BJ (cell line): ENCODE measurements at regions not wholly inside any gene's neighbourhood (a gene's known extent, or its start where the extent isn't known, plus 50 kb on each side); places are given as distances from the start of the nearest gene placed in this dataset.

ENCODE experiments used
- CTCF ChIA-PET: fragments of 350-600 bp; formaldehyde crosslinking; extraction: SDS; loops from one replicate; lab custom pipeline; 2021; ENCODE audit warnings: antibody characterized with exemption, inconsistent platforms; lab: Yijun Ruan, JAX
- POLR2A ChIA-PET: fragments of 300-600 bp; sonication (Branson Sonifier 250); formaldehyde crosslinking; extraction: SDS; loops from one replicate; lab custom pipeline; 2021; ENCODE audit warnings: antibody characterized with exemption; lab: Charles Lee
- DNase-seq: peaks from one replicate; pipeline ENCODE4 v3.0.0-alpha.2; 2011; ENCODE audit warnings: low read depth
- H3K27me3 ChIP-seq: 2 replicates; pipeline ENCODE4 v1.6.0; 2011; ENCODE audit warnings: low read length; ENCODE audit not compliant: control insufficient read depth, insufficient read depth
- H3K36me3 ChIP-seq: 2 replicates; pipeline ENCODE4 v1.5.1; 2011; ENCODE audit warnings: low read length; ENCODE audit not compliant: control insufficient read depth, insufficient read depth
- H3K4me3 ChIP-seq: 2 replicates; pipeline ENCODE4 v1.5.1; 2011; ENCODE audit warnings: low read depth, mild to moderate bottlenecking, control low read depth, low read length
- CTCF ChIP-seq: IDR thresholded peaks from 2 replicates; pipeline ENCODE4 v1.5.1; 2011; ENCODE audit warnings: low read depth, mild to moderate bottlenecking, control low read depth, inconsistent platforms, low read length, moderate library complexity; ENCODE audit not compliant: insufficient read depth

DNA sequence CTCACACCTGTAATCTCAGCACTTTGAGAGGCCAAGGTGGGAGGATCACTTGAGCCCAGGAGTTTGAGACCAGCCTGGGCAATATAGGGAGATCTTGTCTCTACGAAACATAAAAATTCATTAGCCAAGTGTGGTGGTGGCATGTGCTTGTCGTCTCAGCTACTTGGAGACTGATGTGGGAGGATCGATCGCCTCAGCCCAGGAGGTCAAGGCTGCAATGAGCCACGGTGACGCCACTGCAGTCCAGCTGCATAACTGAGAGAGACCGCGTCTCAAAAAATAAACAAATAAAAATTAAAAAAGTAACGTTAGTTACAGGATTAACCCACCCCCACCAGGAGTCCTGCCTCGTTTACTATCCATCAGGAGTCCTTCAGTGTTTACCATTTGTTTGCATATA, 345.1 kb downstream of the BTBD3 start:
- POLR2A ChIA-PET, result no interaction called here
- CTCF ChIA-PET, result no interaction called here
- TF ChIP-seq CTCF, result no peak
- no peaks in the 10 kb centered on the region for H3K36me3 ChIP-seq
- no peak for DNase-seq
- H3K27me3 ChIP-seq, result no peaks in the 10 kb centered on the region
- no peak overlapping the region for H3K4me3 ChIP-seq

DNA sequence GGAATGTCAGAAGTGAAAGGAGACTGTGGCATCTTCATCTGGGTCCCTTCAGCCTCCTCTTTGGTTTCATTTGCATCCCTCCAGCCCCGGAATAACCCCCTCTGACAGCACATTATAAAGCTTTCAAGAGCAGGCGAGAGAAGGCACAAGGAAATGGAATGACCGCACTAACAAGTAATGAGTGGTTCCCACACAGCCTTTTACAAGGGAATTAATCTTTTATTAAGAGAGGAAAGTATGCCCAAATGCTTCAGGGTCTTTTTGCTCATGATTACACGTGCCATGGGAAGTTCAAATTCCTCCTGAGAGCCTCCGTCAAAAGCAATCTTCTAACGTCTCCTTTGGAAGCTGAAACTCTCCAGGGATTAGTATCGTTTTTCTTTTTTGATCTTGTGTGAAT, 347.0 kb downstream of the BTBD3 start:
- TF ChIP-seq CTCF, result no peak
- Histone ChIP-seq H3K4me3 (no peak overlapping the region), H3K27me3 (no peaks in the 10 kb centered on the region), H3K36me3 (no peaks in the 10 kb centered on the region)
- ChIA-PET CTCF (no interaction called here), POLR2A (no interaction called here)
- no peak for DNase-seq

GRCh38 chr20:12265662-12266061, 348.0 kb downstream of the BTBD3 start:
- ChIA-PET CTCF (interaction anchor here (1.0 kb wide), 1 partner anchor 9 kb away, joined by 3 read pairs; no protein-coding TSS in a partner anchor), POLR2A (no interaction called here)
- TF ChIP-seq CTCF, result no peak
- no peak overlapping the region for H3K4me3 ChIP-seq
- H3K27me3 ChIP-seq, result no peaks in the 10 kb centered on the region
- no peak for DNase-seq
- H3K36me3 ChIP-seq, result no peaks in the 10 kb centered on the region

- ChIA-PET POLR2A (interaction anchor here (0.6 kb wide), 1 partner anchor 565 kb away, joined by 5 read pairs; no protein-coding TSS in a partner anchor), CTCF (interaction anchor here (0.6 kb wide), 1 partner anchor 667 kb away, joined by 3 read pairs; no protein-coding TSS in a partner anchor)
- H3K36me3 ChIP-seq, result no peaks in the 10 kb centered on the region
- no peak for TF ChIP-seq CTCF
- DNase-seq, result no peak
- no peaks in the 10 kb centered on the region for H3K27me3 ChIP-seq
- H3K4me3 ChIP-seq, result no peak overlapping the region
Measured at GRCh38 chr20:12269579-12269978, 351.9 kb downstream of the BTBD3 start.

DNA sequence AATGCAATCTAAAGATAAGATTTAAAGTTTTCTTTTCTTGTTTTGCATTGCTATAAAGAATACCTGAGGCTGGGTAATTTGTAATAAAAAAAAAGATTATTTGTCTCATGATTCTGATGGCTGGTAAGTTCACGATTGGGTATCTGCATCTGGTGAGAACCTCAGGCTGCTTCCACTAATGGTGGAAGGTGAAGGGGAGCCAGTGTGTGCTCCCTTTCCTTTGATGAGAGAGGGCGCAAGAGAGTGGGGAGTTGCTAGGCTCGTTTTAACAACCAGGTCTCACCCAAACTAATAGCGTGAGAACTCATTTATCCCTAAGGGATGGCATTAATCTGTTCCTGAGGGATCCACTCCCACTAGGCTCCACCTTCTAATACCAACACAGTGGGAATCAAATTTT, 353.2 kb downstream of the BTBD3 start:
- CTCF ChIA-PET, result no interaction called here
- Histone ChIP-seq H3K27me3 (no peaks in the 10 kb centered on the region), H3K4me3 (no peak overlapping the region), H3K36me3 (no peaks in the 10 kb centered on the region)
- POLR2A ChIA-PET, result no interaction called here
- no peak for DNase-seq
- no peak for TF ChIP-seq CTCF
